ENCODE measurements at regions not wholly inside any gene's neighbourhood (a gene's known extent, or its start where the extent isn't known, plus 50 kb on each side); places are given as distances from the start of the nearest gene placed in this dataset.

GRCh38 chr5:135157421-135158313 lies 123.6 kb upstream of the PITX1 start (continued):
- TF ChIP-seq ZMYM3 (CRISPR knock-in tag; IDR thresholded peaks at IDR 0.05): peak; percentile 100
- TF ChIP-seq MTERF4 (CRISPR knock-in tag; IDR thresholded peaks at IDR 0.05): no peak; the same call in 1 of the 2 replicates
- no peak for TF ChIP-seq ZHX1 (CRISPR knock-in tag; IDR thresholded peaks at IDR 0.05; ENCODE audit: low read depth)
- no peak for TF ChIP-seq ZNF20 (CRISPR knock-in tag; IDR thresholded peaks at IDR 0.05)
- 0 out of 2 replicates have a peak, but pooled peaks have one; percentile 4 for TF ChIP-seq HMG20B (CRISPR knock-in tag; conservative IDR thresholded peaks at IDR 0.05)
- TF ChIP-seq ZBTB44 (CRISPR knock-in tag; IDR thresholded peaks at IDR 0.05): no peak
- no peak for TF ChIP-seq SALL1 (CRISPR knock-in tag; IDR thresholded peaks at IDR 0.05)
- TF ChIP-seq AKNA (CRISPR knock-in tag; IDR thresholded peaks at IDR 0.05; ENCODE audit: borderline replicate concordance): no peak
- no peak for TF ChIP-seq ZNF414 (CRISPR knock-in tag; IDR thresholded peaks at IDR 0.05)
- no peak for TF ChIP-seq ZNF691 (CRISPR knock-in tag; IDR thresholded peaks at IDR 0.05; ENCODE audit: borderline replicate concordance, low read depth)
- peak; percentile 23 for TF ChIP-seq SKI (IDR thresholded peaks at IDR 0.05; ENCODE audit: partially characterized antibody)
- TF ChIP-seq CC2D1A (CRISPR knock-in tag; IDR thresholded peaks at IDR 0.05): no peak
- no peak for TF ChIP-seq SUZ12 (IDR thresholded peaks at IDR 0.05; ENCODE audit: low read depth, low read length)

Measured in HepG2 (cell line).